ENCODE measurements at regions not wholly inside any gene's neighbourhood (a gene's known extent, or its start where the extent isn't known, plus 50 kb on each side); places are given as distances from the start of the nearest gene placed in this dataset.

GRCh38 chr2:144049137-144049536, 470.8 kb downstream of the ZEB2 start:
- no peak for DNase-seq
- no peak overlapping the region for H3K4me3 ChIP-seq
- no peaks in the 10 kb centered on the region for H3K9me3 ChIP-seq
- no peaks in the 10 kb centered on the region for H3K27me3 ChIP-seq (replicated peaks in 1 of 7)
- intact Hi-C loops (cut with DNase I; ENCODE audit: low total_unique reads) = no loop called here
- no peak overlapping the region for H3K27ac ChIP-seq
- 75 to 86% (median 82%) methylated on average over 3 of the region's 3 CpGs for WGBS, 5 donors
- H3K4me1 ChIP-seq = no peaks in the 10 kb centered on the region
- no peaks in the 10 kb centered on the region for H3K36me3 ChIP-seq
- no peak for TF ChIP-seq POLR2AphosphoS5 (IDR thresholded peaks at IDR 0.05)
- TF ChIP-seq CTCF (IDR thresholded peaks at IDR 0.05 in 8 of 11, conservative IDR thresholded peaks at IDR 0.05 in 3 of 11) = no peak
- no peak for TF ChIP-seq POLR2A (IDR thresholded peaks at IDR 0.05)

- no peaks in the 10 kb centered on the region for H3K4me1 ChIP-seq
- WGBS, 5 donors = 94 to 98% (median 97%) methylated on average over 4 of the region's 4 CpGs
- no peak for TF ChIP-seq POLR2AphosphoS5 (IDR thresholded peaks at IDR 0.05)
- no peak for TF ChIP-seq CTCF (IDR thresholded peaks at IDR 0.05 in 8 of 11, conservative IDR thresholded peaks at IDR 0.05 in 3 of 11)
- no peak for TF ChIP-seq POLR2A (IDR thresholded peaks at IDR 0.05)
These were observed 471.3 kb downstream of the ZEB2 start for GRCh38 chr2:144048631-144049060.

GRCh38 chr2:144042751-144043150, 477.2 kb downstream of the ZEB2 start:
- no peak for DNase-seq
- intact Hi-C loops (cut with DNase I; ENCODE audit: low total_unique reads) = no loop called here
- WGBS, 5 donors = 94 to 97% (median 96%) methylated on average over 2 of the region's 2 CpGs

More at GRCh38 chr2:144048631-144049060, 471.3 kb downstream of the ZEB2 start:
- H3K27me3 ChIP-seq (replicated peaks in 1 of 7) = no peaks in the 10 kb centered on the region
- H3K4me3 ChIP-seq = no peak overlapping the region
- H3K36me3 ChIP-seq = no peaks in the 10 kb centered on the region
- H3K9me3 ChIP-seq = no peaks in the 10 kb centered on the region
- intact Hi-C loops (cut with DNase I; ENCODE audit: low total_unique reads) = no loop called here
- DNase-seq = no peak
- H3K27ac ChIP-seq = no peak overlapping the region

GRCh38 chr2:144041612-144042011, 478.3 kb downstream of the ZEB2 start:
- TF ChIP-seq POLR2A (IDR thresholded peaks at IDR 0.05) (no peak), POLR2AphosphoS5 (IDR thresholded peaks at IDR 0.05) (no peak), CTCF (IDR thresholded peaks at IDR 0.05 in 8 of 11, conservative IDR thresholded peaks at IDR 0.05 in 3 of 11) (no peak)
- Histone ChIP-seq H3K9me3 (no peaks in the 10 kb centered on the region), H3K27ac (no peak overlapping the region), H3K36me3 (no peaks in the 10 kb centered on the region), H3K27me3 (replicated peaks in 1 of 7) (no peaks in the 10 kb centered on the region), H3K4me3 (no peak overlapping the region), H3K4me1 (no peaks in the 10 kb centered on the region)
- intact Hi-C loops (cut with DNase I; ENCODE audit: low total_unique reads) = no loop called here
- WGBS, 5 donors = 96 to 100% (median 98%) methylated on average over 1 of the region's 1 CpG
- DNase-seq = no peak

More at GRCh38 chr2:144042751-144043150, 477.2 kb downstream of the ZEB2 start:
- H3K4me3 ChIP-seq = no peak overlapping the region
- no peaks in the 10 kb centered on the region for H3K9me3 ChIP-seq
- H3K27me3 ChIP-seq (replicated peaks in 1 of 7) = no peaks in the 10 kb centered on the region
- H3K27ac ChIP-seq = no peak overlapping the region
- TF ChIP-seq CTCF (IDR thresholded peaks at IDR 0.05 in 8 of 11, conservative IDR thresholded peaks at IDR 0.05 in 3 of 11) = no peak
- TF ChIP-seq POLR2AphosphoS5 (IDR thresholded peaks at IDR 0.05) = no peak
- TF ChIP-seq POLR2A (IDR thresholded peaks at IDR 0.05) = no peak
- no peaks in the 10 kb centered on the region for H3K36me3 ChIP-seq
- H3K4me1 ChIP-seq = no peaks in the 10 kb centered on the region

All from spleen (tissue), 11 donors.